HT1080 (cell line): ENCODE measurements at regions not wholly inside any gene's neighbourhood (a gene's known extent, or its start where the extent isn't known, plus 50 kb on each side); places are given as distances from the start of the nearest gene placed in this dataset.

ENCODE experiments used
- DNase-seq: peaks from one replicate; pipeline ENCODE4 v3.0.0-alpha.2; 2015; ENCODE audit warnings: low read depth

GRCh38 chr15:35657679-35658311 lies 111.8 kb upstream of the DPH6 start:
- DNase-seq, result peak; percentile 26

GRCh38 chr15:35663956-35664355 lies 118.0 kb upstream of the DPH6 start:
- DNase-seq, result no peak

DNA sequence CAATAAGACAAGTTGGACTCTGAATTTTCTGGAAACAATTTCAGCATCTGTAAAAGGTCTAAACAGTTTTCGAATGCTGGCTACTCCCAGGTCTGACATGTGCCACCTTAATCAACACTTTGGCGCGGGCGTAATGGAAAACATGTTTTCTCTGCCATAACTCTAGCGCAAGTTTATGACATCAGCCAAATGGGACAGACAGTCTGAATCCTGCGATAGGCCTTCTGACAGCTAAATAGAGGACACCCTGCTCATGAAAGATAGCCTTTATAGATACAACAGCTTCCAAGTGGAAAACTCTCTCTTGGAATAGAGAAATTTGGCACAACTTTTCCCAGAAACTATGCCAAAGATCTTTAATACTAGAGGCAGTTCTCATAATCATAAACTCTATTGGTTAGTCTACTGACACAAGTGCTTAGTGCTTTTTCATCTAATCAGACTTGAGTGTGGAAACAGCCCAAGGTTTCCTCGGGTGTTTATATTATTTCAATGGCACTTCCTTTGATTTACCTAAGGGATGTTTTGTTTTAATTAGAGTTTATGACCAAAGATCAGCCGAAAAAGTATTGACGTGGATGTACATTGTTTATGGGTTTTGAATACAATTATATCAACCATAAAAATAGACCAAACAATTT lies 120.1 kb upstream of the DPH6 start:
- DNase-seq, result no peak

- DNase-seq, result no peak
Measured at GRCh38 chr15:35667908-35668307, 121.9 kb upstream of the DPH6 start.

GRCh38 chr15:35669021-35669420 lies 123.1 kb upstream of the DPH6 start:
- DNase-seq, result no peak

- DNase-seq, result peak; percentile 38
Measured at GRCh38 chr15:35669432-35670045, 123.6 kb upstream of the DPH6 start.

DNA sequence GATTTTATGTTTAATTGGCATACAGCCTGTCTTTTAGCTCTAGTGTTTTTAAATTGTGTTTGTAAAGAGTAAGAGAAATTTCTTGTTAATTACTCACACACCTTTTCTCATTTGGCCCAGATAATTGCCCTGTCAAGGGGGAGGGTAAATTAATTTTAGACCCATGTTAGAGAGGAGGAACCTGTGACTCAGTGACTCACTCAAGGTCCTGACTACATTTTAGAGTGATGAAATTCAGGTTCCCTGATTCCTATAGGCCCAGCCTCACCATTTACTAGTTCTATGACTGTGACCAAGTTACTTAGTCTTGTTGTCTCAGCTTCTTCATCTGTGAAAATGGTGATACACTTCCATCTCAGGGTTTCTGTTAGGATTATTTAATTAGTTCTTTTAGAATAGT lies 125.2 kb upstream of the DPH6 start:
- no peak for DNase-seq

- DNase-seq, result no peak
Measured at GRCh38 chr15:35671981-35672380, 126.0 kb upstream of the DPH6 start.

GRCh38 chr15:35673093-35673684 lies 127.2 kb upstream of the DPH6 start:
- no peak for DNase-seq

DNA sequence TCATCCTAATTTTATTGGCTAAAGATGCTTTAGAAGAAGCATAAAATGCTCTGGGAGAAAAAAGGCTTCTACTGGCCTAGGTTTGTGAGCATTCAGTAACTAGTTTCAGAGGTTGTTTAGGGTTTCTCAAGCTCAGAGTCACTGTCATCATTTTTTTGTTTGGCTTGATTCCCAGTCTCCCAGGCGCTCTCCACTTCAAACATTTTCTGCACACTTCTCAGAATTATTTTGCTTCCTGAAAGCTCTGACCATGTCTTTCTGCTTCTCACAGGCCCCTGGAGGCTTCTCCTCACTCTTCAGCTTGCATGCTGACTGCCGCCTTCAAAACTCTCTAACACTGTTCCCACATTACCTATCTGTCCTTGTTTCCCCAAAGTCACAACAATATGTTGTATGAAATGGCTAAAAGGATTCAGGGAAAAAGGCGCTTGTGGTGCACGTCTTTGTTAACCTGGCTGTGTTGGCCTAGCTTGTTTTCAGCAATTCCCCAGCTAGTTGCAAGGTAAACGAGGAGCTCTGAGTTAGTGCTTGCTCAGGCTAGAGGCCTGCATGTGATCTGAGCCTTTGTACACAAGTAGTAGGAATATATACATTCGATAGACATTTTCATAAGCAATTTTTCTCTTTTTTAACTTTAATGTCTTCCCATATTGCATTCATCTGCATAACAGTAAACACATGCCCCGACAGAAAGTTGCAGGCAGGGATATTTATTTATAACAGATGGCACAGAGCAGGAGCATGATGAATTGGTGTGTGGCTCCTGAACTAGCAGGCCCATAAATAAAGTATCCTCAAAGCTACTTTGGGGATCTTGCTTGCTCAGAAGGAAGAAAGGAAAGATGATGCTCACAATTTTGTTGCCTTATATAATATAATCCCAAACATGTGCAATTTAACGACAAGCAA lies 129.2 kb upstream of the DPH6 start:
- no peak for DNase-seq

DNA sequence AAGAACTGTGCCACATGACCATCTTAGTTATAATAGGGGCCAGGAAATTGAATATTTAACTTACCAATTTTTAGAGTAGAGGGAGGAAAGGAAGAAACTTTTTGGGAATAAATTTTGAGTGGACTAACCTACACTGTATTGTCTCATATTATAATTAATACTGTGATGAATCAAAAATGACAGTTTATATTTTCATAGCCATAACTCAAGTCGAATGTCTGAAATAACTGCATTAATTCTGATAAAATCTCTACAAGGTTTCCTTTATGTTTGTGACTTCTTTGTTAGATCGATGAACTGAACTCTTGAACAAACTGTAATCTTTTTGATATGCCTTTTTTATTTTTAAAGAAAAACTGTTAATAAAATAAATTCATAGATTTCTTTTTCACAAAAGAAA lies 132.8 kb upstream of the DPH6 start:
- DNase-seq, result no peak

DNA sequence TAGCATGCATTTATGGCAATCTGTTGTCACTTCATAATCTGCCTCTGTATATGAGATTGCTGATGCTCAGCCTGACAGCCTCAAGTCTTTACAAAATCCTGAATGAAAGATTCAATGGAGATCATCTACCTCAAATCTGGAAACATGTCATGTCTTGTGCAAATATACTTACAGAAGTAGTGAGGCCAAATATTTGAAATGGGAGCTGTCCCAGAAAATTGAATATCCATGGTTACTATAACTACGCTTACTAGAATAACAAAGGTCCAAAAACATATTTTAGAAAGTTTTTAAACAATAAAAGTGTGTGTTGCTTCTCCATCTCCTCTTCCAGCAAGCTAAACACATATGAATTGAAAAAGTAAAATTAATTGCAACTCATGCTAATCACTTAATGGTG lies 133.2 kb upstream of the DPH6 start:
- no peak for DNase-seq

DNA sequence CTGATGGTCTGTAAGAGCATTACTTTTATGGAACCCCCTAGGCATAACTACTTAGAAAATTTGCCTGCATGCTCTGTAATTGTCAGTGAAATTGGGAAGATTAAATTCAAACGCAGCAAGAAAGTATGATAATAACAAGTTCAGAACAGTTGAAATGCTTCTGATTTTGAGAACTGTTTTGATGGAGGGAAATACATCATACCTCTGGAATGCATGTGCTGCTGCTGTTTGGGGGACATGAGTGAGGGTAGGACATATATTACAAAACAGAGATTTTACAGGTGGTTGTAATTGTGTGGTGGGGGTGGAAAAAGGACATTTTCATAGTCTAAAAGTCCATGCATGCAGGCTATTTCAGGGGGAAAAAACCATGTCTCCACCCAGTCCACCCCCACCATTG lies 135.0 kb upstream of the DPH6 start:
- DNase-seq, result no peak

DNA sequence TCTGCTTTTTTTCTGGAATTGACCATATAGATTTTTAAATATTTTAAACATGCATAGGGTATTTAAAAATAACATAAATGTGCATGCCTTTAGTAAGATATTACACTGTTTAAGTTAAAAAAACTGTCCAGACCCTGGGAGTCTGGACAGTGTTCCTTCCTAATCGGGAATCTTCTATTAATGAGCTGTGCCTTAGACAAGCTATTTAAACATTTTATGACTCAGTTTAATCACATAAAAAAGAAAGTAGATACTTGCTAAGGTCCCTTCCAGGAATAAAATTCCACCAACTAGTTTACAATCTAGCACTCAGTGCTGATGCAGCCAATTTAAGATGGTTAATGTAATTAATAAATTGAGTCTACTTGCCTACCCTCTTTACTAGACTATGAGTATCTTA lies 140.4 kb upstream of the DPH6 start:
- DNase-seq, result no peak

GRCh38 chr15:35689266-35689665 lies 143.3 kb upstream of the DPH6 start:
- DNase-seq, result no peak

DNA sequence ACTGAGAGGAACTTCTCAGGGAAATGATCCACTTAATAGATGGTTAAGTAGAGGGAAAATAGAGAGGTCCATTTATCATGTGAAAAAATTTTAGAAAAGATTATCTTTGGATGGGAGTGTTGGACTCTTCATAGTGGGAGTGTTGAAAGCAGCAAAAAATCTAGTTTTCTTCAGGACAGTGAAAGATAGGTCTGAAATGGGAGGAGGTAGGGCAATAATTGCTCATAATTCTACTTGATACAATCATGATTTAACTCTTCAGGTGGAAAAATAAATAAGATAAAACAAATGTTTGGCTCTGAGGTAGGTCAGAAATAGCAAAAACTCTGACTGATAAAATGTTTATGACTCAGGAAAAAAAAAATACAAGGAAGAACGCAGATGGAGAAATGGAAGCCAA lies 144.1 kb upstream of the DPH6 start:
- no peak for DNase-seq

GRCh38 chr15:35690698-35691116 lies 144.7 kb upstream of the DPH6 start:
- peak; percentile 56 for DNase-seq

GRCh38 chr15:35691173-35691761 lies 145.3 kb upstream of the DPH6 start:
- no peak for DNase-seq

- DNase-seq, result no peak
Measured at GRCh38 chr15:35691891-35692867, 146.2 kb upstream of the DPH6 start.

DNA sequence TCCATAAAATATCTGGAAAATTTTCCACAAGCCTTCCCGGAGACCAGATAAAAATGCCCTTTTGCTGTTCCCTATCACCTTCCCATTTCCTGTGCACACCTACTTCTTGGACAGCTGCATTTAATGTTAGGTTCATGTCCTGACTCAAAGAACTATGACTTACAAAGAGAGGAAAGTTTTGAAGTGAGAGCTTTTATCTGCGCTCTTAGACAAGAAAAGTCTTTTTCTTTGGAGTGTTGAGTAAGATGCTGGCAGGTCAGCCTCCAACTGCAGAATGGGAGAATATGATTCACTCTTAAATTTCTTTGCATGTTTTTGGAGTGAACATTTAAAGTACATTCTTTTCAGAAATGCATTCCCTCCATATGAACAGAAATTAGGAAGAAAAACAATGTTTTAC lies 147.3 kb upstream of the DPH6 start:
- no peak for DNase-seq
